ENCODE measurements at regions not wholly inside any gene's neighbourhood (a gene's known extent, or its start where the extent isn't known, plus 50 kb on each side); places are given as distances from the start of the nearest gene placed in this dataset.

- TF ChIP-seq PKNOX1 (IDR thresholded peaks at IDR 0.05) = no peak
- TF ChIP-seq SUZ12 (IDR thresholded peaks at IDR 0.05) = no peak
- no peak for TF ChIP-seq BHLHE40 (IDR thresholded peaks at IDR 0.05; ENCODE audit: borderline replicate concordance)
- TF ChIP-seq L3MBTL2 (conservative IDR thresholded peaks at IDR 0.05) = no peak
- TF ChIP-seq FOXM1 (IDR thresholded peaks at IDR 0.05; ENCODE audit: borderline replicate concordance) = no peak
- TF ChIP-seq ELF4 (IDR thresholded peaks at IDR 0.05) = no peak
- no peak for TF ChIP-seq HDGF (IDR thresholded peaks at IDR 0.05; ENCODE audit: borderline replicate concordance)
- no peak for TF ChIP-seq ZNF384 (IDR thresholded peaks at IDR 0.05)
- no peak for TF ChIP-seq SP1 (IDR thresholded peaks at IDR 0.05)
These were observed 418.3 kb upstream of the DDX18 start for GRCh38 chr2:117396161-117396560.

Measured in HEK293T (cell line).